ENCODE measurements at regions not wholly inside any gene's neighbourhood (a gene's known extent, or its start where the extent isn't known, plus 50 kb on each side); places are given as distances from the start of the nearest gene placed in this dataset.
A peak's percentile ranks its signal among the peaks of the same experiment; 100 is the strongest.

DNA sequence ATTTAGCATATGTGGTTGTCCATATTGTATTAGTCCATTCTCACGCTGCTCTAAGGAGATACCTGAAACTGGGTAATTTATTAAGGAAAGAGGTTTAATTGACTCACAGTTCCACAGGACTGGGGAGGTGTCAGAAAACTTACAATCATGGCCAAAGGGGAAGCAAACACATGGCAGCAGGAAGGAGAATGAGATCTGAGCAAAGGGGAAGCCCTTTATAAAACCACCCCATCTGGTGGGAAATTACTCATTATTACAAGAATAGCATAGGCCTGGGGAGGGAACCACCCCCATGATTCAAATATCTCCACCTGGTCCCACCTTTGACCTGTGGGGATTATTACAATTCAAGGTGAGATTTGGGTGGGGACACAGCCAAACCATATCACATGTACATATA is 122.6 kb upstream of the ANK2 start:
- Histone ChIP-seq H3K9me3 (no peaks in the 10 kb centered on the region), H3K27ac (replicated peaks in 1 of 4) (peak overlapping the region; percentile 38 to 72 (median 62)), H3K4me1 (peaks cover 19 to 63% (median 42%) of the 10 kb centered on the region in 4 donors), H3K36me3 (no peaks in the 10 kb centered on the region), H3K27me3 (no peaks in the 10 kb centered on the region), H3K4me3 (no peak overlapping the region)
- TF ChIP-seq EP300 (IDR thresholded peaks at IDR 0.05) (no peak), CTCF (IDR thresholded peaks at IDR 0.05) (no peak)
- DNase-seq (ENCODE audit: extremely low spot score) = no peak
- intact Hi-C loops (cut with DNase I) = no loop called here
- WGBS = 81% methylated on average over 1 of the region's 1 CpG

DNA sequence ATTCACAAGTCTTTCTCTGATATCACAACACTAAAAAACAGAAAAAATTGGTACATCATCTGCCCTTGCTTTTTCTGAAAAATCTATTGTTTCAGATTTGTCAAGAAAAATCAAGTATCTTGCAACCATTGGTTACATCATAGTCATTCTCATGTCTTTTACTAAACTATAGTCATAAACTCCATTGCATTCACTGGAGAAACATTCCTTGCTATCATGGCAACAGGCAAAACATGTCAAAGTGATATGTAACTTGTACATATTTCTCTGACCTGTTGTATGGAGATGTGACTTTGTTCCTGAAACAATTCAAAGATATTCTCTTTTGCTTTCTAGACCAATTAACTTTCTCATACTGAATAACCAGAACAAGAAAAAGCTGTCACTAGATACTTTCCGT is 121.9 kb upstream of the ANK2 start:
- Histone ChIP-seq H3K4me1 (peaks cover 19 to 56% (median 40%) of the 10 kb centered on the region in 4 donors), H3K27me3 (no peaks in the 10 kb centered on the region), H3K9me3 (no peaks in the 10 kb centered on the region), H3K4me3 (peak overlapping the region in 1 of 4 donors; percentile 9), H3K36me3 (no peaks in the 10 kb centered on the region), H3K27ac (replicated peaks in 1 of 4) (peak overlapping the region; percentile 38 to 72 (median 62))
- 43% methylated on average over 1 of the region's 1 CpG for WGBS
- intact Hi-C loops (cut with DNase I) = no loop called here
- TF ChIP-seq EP300 (IDR thresholded peaks at IDR 0.05) (no peak), POLR2AphosphoS5 (IDR thresholded peaks at IDR 0.05) (peak in 1 of 2 donors; percentile 69)
- no peak for DNase-seq (ENCODE audit: extremely low spot score)

- intact Hi-C loops (cut with DNase I) = loop anchor here (10.0 kb wide), 1 partner anchor 76 kb away; no protein-coding TSS in a partner anchor
- no peak overlapping the region for H3K4me3 ChIP-seq
- peaks cover 5 to 25% (median 16%) of the 10 kb centered on the region in 4 donors for H3K4me1 ChIP-seq
- H3K9me3 ChIP-seq = no peaks in the 10 kb centered on the region
- H3K27me3 ChIP-seq = no peaks in the 10 kb centered on the region
- 89% methylated on average over 4 of the region's 4 CpGs for WGBS
- no peak overlapping the region for H3K27ac ChIP-seq (replicated peaks in 1 of 4)
- no peak for DNase-seq (ENCODE audit: extremely low spot score)
- no peaks in the 10 kb centered on the region for H3K36me3 ChIP-seq
- TF ChIP-seq CTCF (IDR thresholded peaks at IDR 0.05) = no peak
- TF ChIP-seq EP300 (IDR thresholded peaks at IDR 0.05) = no peak
- TF ChIP-seq POLR2A (IDR thresholded peaks at IDR 0.05; ENCODE audit: low read depth) = no peak
- TF ChIP-seq POLR2AphosphoS5 (IDR thresholded peaks at IDR 0.05) = no peak
These were observed 118.5 kb upstream of the ANK2 start for GRCh38 chr4:112931001-112931400.

DNA sequence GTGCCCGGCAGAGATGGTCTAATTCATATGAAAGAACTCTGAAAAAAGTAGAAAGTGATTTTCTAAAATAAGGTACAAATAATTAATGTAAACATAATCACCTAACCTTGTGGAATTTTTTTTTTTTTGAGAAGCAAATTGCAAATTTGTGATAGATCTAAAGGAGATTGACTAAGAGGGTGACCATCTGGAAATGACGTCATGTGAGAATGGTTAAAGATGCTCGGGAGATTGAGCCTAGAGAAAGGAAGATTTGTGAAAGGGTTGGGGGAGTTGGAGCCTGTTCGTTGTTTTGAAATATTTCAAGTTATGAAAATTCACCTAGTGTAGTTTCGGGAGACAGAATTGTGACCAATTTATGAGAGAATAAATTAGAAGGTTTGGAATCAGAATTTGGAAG is 115.7 kb upstream of the ANK2 start:
- TF ChIP-seq POLR2A (IDR thresholded peaks at IDR 0.05; ENCODE audit: low read depth) (no peak), POLR2AphosphoS5 (IDR thresholded peaks at IDR 0.05) (no peak), CTCF (IDR thresholded peaks at IDR 0.05) (no peak), EP300 (IDR thresholded peaks at IDR 0.05) (no peak)
- intact Hi-C loops (cut with DNase I) = loop anchor here (10.0 kb wide), 1 partner anchor 79 kb away; no protein-coding TSS in a partner anchor
- Histone ChIP-seq H3K27ac (replicated peaks in 1 of 4) (no peak overlapping the region), H3K36me3 (no peaks in the 10 kb centered on the region), H3K4me3 (no peak overlapping the region), H3K4me1 (peaks cover 0 to 5% (median 0%) of the 10 kb centered on the region in 4 donors), H3K9me3 (no peaks in the 10 kb centered on the region), H3K27me3 (no peaks in the 10 kb centered on the region)
- WGBS = 83% methylated on average over 5 of the region's 5 CpGs
- no peak for DNase-seq (ENCODE audit: extremely low spot score)

GRCh38 chr4:112938461-112939058 is 110.9 kb upstream of the ANK2 start:
- intact Hi-C loops (cut with DNase I) = loop anchor here (5.0 to 10.0 kb wide), 4 partner anchors 84 to 301 kb away; partner anchors contain the start of genes LARP7 and ZGRF1
- H3K9me3 ChIP-seq = no peaks in the 10 kb centered on the region
- no peak overlapping the region for H3K4me3 ChIP-seq
- H3K36me3 ChIP-seq = no peaks in the 10 kb centered on the region
- H3K4me1 ChIP-seq = peaks cover 0 to 5% (median 0%) of the 10 kb centered on the region in 4 donors
- H3K27ac ChIP-seq (replicated peaks in 1 of 4) = no peak overlapping the region
- DNase-seq (ENCODE audit: extremely low spot score) = no peak
- no peaks in the 10 kb centered on the region for H3K27me3 ChIP-seq
- 2% methylated on average over 1 of the region's 1 CpG for WGBS
- no peak for TF ChIP-seq POLR2AphosphoS5 (IDR thresholded peaks at IDR 0.05)
- peak; percentile 70 to 83 (median 77) for TF ChIP-seq CTCF (IDR thresholded peaks at IDR 0.05)
